Lung microvascular endothelial cell (primary cell): ENCODE measurements at regions not wholly inside any gene's neighbourhood (a gene's known extent, or its start where the extent isn't known, plus 50 kb on each side); places are given as distances from the start of the nearest gene placed in this dataset.

Source experiments
- DNase-seq, 2 donors: peaks; one replicate each; pipeline versions ENCODE4 v3.0.0 to v3.0.0-alpha.2; 2010; ENCODE audit warnings: low read depth in 2 of 2

DNA sequence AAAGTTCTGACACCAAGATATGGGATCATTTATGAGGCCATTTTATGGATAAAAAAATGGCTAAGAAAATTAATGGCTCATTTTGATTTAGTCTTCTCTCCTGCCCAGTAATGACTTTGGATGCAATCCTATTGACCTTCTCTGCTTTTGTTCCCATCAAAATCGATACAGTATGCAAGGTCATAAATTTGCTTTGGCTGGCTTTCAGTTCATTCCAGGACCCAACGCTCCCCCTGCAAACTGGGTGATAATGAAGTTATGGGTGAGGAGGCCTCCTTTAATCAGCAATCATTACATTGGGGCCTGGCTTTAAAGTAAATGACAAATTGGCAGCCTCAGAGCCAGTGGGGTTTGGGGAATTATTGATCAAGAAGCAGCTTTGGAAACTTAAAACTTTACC is 351.8 kb upstream of the GYPC start:
- DNase-seq, result no peak

DNA sequence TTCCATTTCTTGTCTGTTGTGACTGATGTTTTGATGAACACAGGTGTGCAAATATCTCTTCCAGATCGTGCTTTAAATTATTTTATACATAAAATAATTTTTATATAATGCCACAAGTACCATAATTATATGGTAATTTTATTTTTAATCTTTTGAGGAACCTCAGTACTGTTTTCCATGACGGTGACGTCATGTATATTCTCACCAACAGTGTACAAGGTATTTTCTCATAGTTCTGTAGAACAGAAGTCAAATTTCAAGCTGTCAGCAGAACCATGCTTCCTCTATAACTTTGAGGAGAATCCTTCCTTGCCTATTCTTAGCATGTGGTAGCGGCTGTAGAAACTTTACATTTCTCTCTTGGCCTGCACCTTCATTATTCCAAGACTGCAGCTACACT is 349.4 kb upstream of the GYPC start:
- no peak for DNase-seq

DNA sequence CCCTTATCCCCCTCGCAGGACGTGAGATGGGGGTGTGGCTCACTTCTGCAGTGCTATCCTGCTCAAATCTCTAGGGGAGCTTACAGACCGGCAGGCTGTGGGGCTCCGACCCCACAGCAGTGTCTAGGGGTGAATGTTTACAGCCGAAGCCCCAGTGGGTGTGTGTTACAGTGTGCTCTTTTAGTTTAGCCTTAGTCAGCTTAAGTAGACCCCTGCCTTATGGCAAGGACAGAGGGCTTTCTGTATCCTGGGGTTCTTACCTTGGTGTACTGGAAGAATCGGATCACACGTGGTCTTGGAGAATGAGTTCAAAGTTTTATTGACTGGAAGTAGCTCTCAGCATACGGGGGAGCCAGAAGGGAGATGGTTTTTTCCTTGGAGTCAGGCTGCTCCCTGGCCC is 348.2 kb upstream of the GYPC start:
- DNase-seq, result no peak

DNA sequence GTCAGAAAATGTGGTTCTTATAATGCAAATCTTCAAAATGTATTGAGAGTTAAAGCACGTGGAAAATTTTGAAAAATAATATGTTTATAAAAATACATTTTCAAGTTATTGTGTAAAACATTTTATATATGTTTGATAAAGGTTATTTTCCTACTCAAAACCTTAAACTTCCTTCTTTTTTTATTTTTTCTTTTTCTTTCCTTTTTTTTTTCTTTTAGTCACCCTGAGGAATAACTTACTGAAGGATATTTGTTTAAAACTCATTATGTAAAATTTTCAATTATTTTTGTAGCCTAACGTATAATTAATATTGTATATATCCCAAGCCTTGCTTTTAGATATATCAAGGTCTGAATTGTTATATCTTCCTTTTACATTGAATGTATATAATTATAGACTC is 346.8 kb upstream of the GYPC start:
- DNase-seq, result no peak

DNA sequence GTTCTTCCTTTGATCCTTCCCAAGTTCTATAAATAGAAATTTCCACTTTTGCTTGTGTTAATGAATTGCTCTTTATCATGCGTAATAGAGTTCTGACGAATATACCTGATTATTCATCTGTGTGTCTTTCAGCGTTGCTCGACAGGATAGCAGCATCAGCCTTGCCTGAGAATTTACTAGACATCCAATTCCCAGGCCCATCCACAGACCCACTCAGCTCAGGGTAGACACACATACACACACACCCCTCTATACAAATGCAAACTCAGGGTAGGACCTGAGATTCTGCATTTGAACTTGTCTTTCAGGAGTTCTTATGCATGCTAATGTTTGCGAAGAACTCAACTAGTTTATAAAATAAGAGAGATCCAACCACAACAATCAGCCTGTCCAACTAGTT is 343.4 kb upstream of the GYPC start:
- no peak for DNase-seq

DNA sequence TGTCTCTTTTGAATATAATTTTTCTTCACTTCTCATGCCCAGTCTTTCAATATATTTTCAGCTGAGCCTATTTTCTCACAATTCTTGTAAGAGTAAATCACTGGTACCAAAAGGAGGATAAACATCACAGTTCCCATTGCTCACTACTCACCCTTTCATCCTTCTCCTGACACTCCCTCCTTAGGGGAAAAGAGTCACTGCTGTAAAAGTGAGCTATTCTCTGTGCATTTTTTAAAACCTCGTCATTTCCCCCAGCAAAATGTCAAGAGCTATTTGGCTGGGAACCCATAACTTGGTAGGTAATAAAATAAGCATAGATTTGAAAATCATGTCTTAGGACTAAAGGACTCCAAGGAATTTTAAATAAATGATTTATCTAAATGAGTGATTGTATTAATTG is 340.1 kb upstream of the GYPC start:
- DNase-seq, result no peak

DNA sequence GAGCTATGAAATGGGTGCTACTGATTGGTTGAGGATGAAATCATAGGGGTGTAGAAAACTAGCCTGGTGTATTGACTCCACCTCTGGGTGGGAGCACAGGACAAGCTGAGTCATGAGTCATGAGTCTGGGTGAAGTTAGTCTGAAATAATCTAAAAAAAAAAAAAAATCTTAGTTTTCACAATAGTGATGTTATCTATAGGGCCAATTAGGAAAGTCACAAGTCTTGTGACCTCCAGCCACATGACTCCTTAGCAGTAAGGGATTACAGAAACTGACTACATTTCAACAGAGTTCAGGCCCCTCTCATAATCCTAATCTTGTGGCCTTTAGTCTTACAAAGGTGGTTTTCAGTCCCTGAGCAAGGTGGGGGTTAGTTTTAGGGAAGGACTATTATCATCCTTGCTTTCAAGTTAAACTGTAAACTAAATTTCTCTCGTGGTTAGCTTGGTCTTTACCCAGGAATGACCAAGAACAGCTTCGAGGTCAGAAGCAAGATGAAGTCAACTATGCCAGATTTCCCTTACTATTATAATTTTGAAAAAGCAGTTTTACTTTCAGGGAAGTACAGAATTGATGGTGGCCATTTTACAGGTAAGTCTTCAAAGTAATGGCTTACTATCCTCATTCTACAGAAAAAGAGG is 338.0 kb upstream of the GYPC start:
- DNase-seq, result no peak

DNA sequence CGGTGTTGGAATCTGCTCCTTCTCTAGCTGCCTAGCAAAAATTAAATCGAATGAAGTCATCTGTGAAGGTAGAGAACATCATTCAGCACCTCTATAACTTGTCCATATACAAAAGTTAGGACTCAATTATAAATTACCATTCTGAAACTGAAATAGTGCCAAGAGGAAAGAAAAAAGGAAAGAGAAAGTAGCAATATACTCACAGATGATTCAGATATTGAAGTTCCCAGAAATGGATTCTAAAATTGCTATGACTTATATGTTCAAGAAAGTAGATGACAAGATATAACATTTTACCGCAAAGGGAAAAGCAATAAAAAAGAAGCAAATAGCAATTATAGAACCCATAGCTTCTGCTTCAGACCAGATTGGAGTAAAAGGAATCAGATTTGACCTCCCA is 333.6 kb upstream of the GYPC start:
- no peak for DNase-seq

DNA sequence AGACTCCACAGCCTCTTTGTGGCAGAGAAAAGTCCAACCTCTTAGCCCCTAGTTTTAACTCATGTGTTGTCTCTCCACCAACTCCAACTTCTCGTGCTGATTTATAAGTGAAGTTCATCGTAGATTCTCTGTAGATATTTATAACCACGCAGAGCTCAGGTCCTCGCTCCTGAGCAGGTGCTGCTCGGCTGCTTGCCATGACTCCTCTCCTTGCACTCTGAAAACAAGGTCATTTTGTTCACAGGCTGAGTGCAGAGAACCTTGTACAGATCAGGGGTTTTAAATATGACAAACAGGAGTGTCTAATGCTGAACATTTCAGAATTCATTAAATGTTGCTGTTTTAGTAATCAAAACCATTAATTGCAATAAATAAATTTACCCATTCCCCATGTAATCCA is 330.8 kb upstream of the GYPC start:
- DNase-seq, result no peak

DNA sequence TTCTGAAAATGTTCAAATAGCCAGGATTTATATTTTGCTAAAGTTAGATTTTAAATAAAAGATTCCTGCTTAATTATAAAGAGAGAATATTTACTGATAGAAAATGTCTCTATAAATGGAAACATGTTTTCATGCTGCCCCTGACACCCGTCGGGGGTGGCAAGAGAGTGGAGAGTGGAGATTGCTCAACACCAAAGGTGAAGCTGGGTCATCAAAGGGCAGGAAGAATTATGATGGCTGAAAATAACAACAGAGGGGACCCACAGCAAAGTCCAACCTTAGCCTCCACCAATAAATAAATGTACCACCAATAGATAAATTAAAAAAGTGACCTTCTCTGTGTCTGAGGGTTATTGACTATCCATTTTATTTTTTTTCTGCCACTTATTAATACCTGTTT is 326.8 kb upstream of the GYPC start:
- DNase-seq, result no peak

DNA sequence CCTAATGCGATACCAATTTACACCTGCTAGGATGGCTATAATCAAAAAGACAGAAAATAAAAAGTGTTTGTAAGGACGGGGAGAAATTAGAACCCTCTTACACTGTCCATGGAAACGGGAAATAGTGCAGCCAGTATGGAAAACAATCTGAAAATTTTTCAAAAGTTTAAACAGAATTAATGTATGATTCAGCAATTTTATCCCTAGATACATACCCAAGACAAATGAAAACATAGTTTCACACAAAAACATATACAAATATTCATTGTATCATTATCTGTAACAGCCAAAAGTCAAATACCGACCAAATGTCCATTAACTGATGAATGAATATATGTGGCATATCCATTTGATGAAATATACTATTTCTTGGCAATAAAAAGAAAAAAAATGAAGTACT is 313.5 kb upstream of the GYPC start:
- DNase-seq, result no peak

DNA sequence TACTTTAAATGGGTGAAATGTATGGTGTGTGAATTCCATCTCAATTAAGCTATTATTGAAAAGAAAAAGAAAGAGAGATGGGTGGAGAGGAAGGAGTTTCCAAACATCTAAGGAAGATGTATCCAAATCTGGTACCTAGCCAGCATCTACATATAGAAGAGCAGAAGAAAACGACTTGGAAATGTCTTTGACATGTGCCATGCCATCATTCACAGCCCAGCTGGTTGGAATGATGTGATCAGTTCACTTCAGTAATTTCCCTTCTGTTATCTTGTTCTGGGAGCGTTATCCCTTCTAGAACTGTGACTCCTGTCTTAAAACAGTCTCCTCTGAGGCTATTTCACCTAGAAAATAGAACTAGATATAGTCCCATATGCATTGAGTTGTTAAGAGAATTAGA is 312.8 kb upstream of the GYPC start:
- no peak for DNase-seq

DNA sequence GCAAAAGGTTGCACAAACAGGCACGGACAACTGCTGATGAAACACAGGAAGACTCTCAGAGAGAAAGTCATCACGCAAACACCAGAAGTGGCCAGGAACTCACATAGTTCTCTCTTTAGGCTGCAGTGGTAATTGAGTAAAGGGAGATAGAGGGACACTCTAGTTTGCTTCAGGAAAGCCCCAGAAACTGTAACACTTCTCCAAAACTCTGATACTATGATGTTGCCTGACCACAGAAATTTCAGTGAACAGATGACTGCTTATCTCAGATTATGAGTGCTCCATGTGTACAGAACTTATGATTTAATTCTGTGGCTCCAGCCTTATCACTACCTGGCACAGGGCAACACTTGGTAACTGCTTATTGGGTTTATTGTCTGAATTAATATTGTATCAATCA is 311.5 kb upstream of the GYPC start:
- DNase-seq, result no peak

DNA sequence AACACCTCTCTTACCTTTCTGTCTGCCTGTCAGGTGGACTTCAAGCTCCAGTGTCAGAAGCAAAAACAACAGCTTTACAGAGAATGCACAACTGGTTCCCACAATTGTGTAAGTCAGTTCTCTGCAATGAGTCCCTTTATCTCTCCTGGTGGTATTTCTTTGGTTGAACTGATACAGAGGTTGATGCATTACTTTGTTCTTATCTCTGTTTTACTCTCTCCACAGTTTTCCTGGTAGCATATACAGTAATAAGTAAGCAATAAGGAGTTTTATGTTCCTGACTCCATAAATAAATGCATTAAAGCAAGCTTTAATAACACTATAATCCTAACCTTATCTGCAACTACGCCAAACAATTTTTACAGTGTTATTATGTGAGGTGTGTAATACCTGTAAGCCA is 310.3 kb upstream of the GYPC start:
- DNase-seq, result no peak

DNA sequence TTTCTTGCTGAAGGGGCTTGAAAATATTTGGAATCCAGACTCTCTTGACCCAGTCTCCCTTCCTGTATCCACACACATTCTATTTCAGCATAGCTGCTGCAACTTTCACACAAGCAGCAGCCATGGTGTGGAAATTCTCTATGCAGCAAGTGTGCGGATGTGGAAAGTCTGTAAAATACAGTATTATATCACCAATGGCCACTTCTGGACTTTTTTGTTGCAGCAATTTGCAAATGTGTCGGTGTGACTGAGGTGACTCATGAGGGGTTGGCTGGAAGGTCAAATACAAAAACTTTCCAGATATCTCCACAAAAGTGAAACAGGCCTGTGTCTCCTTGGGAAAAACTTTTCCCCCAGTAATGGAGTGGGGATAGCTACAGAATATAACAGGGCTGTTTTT is 299.3 kb upstream of the GYPC start:
- no peak for DNase-seq

DNA sequence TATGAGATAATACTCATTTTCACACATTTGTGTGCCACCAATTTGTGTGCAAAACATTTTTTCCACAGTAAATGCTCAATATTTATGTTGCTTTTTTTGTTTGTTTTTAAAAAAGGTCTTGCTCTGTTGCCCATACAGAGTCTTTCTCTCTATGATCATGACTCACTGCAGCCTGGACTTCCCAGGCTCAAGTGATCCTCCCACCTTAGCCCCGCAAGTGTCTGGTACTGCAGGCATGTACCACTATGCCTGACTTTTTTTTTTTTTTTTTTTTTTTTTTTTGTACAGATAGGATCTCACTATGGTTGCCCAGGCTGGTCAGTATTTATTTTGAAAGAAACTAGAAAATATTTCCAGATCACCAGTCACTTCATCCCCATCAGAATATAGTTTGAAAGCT is 297.8 kb upstream of the GYPC start:
- DNase-seq, result no peak

DNA sequence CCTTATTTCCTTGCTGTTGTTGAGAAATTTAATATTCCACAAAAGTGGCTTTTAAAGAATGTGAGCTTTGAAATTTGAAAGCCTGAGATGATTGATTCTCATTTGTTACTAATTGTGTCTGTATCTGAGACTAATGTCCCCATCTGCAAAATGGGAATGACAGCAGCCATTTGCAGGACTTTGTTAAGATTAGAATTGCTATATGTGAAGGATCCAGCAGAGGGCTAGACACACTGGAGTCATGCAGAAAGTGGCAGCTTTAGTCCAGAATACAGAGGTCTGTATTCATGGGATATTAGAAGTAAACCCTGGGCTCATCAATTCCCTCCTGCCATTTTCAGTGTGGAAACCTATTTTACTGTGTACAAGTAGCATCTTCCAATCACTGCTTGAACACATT is 296.5 kb upstream of the GYPC start:
- peak in 1 of 2 donors; percentile 11 for DNase-seq

DNA sequence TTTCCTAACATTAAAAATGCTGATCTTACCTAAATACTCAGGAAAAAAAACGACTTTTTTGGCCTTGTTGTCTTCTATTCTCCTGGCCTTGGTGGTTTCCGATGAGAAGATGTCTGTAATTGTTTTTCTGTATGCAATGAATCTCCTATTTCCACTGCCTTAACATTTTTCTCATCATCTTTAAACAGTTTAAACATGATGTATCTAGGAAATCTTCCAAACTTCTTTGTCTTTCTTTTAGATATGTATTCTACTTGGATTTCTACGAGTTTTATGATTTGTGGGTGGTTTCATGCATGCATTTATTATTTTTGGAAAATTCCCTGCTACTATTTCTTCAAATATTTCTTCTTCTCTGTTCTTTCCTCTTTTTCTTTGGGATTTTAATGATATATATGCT is 288.6 kb upstream of the GYPC start:
- DNase-seq, result no peak

DNA sequence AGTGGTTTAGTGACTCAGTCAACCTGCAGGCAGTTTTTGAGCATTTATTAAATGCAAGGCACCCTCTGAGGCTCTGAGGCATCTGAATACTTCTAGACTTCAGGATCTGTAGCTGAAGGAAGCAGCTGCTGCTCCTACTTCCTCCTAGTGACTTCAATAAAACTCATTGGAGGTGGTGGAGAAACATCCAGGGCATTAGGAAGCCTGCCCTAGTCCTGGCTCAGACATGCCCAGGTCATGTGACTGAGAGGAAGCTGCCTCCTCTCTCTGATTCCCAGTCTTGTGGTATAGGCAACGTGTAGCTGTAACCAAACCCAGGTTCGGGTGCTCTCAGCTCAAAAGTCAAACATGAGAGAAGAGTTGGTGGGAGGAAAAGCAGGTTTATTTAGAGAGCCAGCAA is 287.2 kb upstream of the GYPC start:
- no peak for DNase-seq

DNA sequence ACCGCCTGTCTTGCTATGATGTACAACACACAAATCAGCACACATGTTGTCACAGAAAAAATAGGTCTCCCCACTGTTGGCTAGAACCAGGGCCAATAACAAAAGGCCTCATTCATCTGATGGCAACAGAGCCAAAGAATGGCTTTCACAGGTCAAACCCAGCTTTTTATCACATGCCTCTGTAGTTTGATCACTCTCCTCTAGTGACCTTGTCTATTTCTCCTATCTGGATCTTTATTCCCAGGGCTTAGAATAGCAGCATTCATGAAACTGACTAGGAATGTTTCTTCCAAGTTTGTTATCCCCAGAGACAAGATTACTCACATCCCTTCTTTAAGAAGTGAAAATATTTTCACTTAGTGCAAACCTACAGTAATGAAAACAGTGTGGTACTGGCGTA is 285.8 kb upstream of the GYPC start:
- no peak for DNase-seq

DNA sequence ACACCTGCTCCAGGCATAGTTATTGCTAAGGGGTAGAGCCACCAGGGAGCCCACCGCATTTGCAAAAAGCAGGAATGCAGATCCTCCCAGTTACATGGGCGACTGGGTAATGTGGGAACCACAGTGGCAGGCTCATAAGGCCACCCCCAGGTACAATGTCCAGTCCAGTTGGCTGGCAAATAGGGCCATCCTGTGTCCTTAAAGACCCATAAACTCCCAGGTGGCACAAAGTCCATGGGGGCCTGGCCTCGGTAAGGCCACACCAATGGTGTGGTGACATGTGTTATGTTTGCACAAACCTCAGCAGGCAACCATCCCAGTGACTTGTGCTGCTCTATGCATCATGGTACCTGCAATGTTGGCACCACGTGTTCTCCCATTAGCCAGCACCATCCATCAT is 283.6 kb upstream of the GYPC start:
- no peak for DNase-seq

DNA sequence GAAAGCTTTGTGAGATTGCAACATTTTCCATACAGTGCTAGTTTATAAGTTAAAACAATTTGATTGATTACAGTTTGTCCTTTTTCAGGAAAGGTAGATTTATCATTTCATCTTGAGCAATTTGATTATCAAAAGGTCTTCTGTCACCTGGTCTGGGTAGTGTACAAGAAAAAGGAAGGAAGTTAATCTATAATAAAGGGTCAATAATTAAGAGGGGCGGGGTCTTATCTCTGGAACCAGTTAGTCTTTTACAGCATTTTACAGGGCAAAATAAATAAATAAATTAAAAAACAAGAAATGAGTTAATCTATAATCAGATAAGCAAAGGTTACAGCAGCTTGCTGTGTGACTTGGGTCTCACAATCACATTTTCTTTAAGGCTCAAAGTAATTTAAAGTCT is 277.8 kb upstream of the GYPC start:
- no peak for DNase-seq

DNA sequence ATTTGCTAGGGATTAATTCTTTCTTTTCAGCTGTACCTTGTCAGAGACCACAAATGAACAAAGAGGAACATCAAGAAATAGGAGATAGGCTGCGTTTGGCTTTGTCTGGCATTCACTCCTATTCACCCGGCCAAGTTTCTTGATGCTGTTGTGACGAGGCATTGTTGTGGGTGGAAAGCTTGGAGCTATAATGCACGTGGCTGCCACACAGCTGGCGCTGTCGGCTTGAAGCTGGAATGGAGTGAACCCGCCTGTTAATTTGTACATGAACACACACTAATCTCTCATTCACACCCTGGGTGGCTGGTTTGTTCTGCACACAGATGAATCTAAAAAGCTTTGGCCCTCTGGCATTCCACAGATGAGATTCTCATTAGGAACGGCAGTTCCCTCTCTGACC is 274.9 kb upstream of the GYPC start:
- DNase-seq, result no peak

DNA sequence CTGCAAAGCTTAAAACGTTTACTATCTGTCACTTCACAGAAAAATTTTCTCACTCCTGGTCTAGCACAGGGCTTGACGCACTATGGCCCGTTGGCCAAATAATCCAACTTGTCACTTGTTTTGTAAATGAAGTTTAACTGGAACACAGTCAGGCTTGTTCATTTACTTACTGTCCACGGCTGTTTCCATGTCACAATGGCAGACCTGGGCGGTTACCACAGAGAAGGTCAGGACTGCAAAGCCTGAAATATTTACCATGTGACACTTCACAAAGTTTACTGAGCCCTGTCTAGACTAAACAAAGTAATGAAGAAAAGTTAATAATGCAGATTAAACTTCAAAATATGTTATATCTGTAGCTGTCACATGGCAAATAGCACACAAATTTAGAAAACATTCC is 273.0 kb upstream of the GYPC start:
- no peak for DNase-seq

DNA sequence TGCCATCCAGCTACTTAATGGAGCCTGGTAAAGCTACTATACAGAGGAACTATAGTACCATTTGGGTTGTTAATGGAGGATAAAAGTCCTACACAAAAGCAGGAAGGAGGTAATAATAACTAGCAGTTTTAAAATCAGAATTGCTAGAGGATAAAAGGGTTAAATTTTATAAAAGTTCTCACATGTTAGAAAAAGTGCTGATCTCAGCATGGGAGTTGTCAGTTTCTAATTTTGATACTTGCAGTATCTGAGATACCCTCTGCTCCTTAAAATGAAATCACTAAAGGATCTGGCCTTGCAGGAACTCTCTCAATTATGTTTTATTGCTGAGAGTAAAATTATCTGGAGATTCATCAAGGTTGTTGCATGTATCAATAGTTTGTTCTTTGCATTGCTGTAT is 272.2 kb upstream of the GYPC start:
- DNase-seq, result no peak
